GM19023 (cell line): ENCODE measurements at regions not wholly inside any gene's neighbourhood (a gene's known extent, or its start where the extent isn't known, plus 50 kb on each side); places are given as distances from the start of the nearest gene placed in this dataset.

Experiments
- ATAC-seq: cut with Tn5 transposase; IDR thresholded peaks from one replicate; pipeline ENCODE4 v1.9.1; 2021; ENCODE audit warnings: mild to moderate bottlenecking, moderate library complexity; ENCODE audit not compliant: unreplicated experiment

- ATAC-seq: no peak
These were observed 753.2 kb downstream of the TLR4 start for GRCh38 chr9:118457171-118458000.

- no peak for ATAC-seq
These were observed 755.7 kb downstream of the TLR4 start for GRCh38 chr9:118459913-118460312.

DNA sequence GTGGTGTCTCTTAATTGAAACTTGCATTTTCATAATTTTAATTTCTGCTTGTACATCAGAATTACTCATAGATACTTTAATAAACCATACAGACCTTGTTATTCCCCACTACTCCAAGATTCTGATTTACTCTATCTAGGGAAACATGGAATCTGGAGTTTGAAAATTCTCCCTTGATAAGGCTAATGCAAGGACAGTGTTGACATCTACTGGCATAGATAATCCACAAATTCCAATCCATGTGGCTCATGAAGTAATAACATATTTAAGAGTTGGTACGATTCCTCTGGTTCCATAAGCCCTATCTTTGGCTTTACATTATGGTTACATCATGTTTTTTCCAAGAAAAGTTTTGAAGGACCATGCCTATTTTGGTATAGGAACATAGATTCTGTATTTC is 759.2 kb downstream of the TLR4 start:
- ATAC-seq: no peak

DNA sequence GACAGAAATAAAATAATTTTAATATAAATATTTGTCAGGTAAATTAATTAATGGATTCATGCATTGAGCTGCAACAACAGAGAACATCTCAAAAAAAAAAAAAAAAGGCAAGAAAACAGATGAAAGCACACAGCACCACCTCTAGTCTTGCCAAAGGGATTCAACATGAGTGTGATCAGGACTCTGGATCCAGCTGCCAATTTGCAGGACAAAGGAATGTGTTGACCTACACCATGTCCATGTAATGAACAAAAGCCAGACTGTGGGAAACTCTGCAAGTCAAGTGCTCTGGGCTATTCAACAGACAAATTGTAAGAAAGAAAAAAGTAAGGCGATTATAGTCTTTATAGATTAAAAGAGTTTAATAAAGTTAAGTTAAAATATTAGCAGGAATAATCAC is 769.3 kb downstream of the TLR4 start:
- ATAC-seq: no peak

DNA sequence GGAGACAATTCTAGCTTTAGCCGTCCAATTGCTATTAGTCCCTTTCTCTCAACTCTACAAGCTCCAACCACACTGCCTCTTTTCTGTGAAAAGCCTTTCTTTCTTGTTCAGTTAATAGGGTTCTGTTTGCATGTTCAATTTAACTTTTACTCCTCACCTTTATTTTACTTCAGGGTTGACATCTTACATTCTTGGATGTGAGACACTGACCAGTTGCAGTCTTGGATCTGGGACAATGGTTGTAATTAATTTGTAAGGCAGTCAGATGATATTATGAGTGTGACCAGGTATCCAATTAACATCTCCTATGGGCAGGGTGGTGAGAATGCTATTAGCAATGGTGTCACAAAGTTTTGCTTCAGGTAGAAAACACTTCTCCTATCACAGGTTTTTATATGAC is 774.5 kb downstream of the TLR4 start:
- ATAC-seq: no peak

- ATAC-seq: no peak
These were observed 778.1 kb downstream of the TLR4 start for GRCh38 chr9:118482306-118482705.

- ATAC-seq: no peak
These were observed 779.5 kb downstream of the TLR4 start for GRCh38 chr9:118483677-118484076.

- no peak for ATAC-seq
These were observed 799.0 kb downstream of the TLR4 start for GRCh38 chr9:118503236-118503635.

DNA sequence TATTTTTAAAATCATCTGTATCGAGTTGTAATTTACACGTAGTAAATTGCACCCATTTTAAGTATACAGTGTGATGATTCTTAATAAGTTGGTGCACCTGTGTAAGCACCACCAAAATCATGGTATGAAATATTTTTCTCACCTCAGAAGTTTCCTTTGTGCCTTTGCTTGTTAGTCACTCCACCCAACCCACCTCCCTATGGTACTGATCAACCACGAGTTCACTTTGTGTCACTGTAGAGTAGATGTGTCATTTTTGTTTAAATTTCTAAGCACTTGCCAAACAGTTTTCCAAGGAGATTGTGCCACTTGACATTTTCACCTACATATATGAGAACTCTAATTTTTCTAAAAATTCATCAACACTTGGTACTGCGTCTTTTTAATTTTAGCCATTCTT is 806.5 kb downstream of the TLR4 start:
- no peak for ATAC-seq

- no peak for ATAC-seq
These were observed 811.7 kb downstream of the TLR4 start for GRCh38 chr9:118515947-118516346.

- ATAC-seq: no peak
These were observed 817.1 kb downstream of the TLR4 start for GRCh38 chr9:118521261-118521660.

GRCh38 chr9:118522093-118523028 is 818.2 kb downstream of the TLR4 start:
- peak; percentile 89 for ATAC-seq

DNA sequence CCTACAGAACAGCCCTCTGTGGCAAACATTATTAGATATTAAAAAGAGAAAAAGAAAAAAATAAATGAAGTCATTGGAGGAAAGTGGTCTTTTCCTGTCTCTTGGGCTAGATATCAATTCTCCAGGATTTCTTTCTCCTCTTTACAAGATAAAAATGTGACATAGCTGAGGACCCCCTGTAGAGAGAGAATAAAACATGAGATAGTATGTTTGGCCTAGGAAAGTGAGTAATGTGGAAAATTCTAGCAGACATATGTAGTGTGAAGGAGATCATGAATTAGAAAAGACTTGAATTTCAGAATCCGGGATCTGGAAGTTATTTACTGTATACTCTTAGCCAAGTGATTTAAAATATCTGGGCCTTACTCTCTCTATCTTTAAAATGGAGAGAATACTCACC is 823.1 kb downstream of the TLR4 start:
- no peak for ATAC-seq

GRCh38 chr9:118529210-118529609 is 825.0 kb downstream of the TLR4 start:
- peak; percentile 37 for ATAC-seq

- peak; percentile 89 for ATAC-seq
These were observed 825.5 kb downstream of the TLR4 start for GRCh38 chr9:118529624-118530214.

GRCh38 chr9:118532592-118532991 is 828.4 kb downstream of the TLR4 start:
- no peak for ATAC-seq

DNA sequence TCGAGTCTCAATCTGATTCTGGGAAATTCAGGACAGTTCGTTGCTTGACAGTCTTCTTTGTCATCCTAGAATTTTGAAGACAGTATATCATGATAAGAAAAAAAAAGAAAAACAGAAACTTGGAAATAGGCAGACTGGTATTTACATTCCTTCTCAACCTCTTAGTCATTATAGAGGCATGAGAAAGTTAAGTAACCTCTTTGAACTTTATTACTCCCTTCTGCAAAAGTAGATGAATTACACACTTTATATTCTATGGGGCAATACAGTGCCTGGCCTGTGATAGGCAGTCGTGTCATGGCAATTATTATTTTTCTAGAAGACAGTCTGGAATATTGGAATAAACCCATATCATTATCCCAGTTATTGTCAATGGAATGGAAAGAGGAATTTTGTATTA is 828.9 kb downstream of the TLR4 start:
- ATAC-seq: no peak

DNA sequence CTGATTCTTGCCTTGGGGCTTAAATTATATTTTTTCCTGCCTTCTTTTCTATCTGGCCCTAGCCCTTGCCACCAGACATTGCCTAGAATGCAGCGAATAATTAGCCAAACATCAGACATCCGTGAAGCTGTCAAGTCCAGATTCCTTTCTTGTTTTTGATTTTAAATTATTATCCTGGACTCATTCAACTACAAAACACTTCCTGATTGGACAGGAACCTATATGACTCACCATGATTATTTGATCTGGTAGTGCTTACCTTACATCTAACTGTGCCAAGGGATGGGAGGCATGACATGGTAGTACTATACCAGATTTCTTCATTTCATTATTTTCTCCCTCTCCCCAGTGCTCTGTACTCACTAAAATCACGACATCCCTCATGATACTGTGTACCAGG is 829.6 kb downstream of the TLR4 start:
- ATAC-seq: no peak

DNA sequence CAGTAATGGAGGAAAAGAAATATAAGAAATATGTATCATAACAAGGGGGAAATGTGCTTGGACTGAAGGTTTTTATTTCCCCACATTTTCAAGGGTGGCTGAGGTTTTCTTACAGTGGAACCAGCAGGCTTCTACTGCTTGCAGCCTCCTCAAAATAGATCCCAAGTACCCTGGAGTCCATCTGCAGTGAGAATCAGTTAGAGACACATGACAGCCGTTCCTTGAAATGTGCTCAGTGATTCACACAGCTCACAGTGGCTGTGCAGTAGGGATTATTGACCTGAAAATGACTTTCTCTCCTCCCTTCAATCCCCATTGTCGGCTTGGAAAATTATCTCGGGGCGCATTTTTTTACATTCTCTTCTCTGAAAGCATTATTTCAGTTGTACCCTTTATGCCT is 832.0 kb downstream of the TLR4 start:
- no peak for ATAC-seq

- ATAC-seq: no peak
These were observed 830.3 kb downstream of the BRINP1 start for GRCh38 chr9:118538959-118539358.

DNA sequence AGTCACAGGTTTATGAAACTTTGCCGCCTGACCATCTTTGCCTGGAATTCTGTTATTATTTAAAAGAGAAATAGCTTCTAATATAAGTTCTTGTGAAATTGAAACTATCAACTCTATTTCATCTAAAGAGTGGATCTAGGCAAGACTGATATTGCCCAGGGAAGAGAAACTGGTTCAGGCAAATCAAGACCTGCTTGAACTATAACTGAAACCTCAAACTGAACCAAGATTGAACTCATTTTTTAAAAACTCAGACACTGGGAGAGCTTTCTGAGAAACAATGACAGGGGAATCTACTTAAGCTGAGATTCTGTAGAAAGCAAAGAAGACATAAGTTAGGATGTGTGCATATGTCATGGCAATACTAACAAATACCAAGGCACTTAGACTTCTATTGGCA is 815.8 kb downstream of the BRINP1 start:
- no peak for ATAC-seq

DNA sequence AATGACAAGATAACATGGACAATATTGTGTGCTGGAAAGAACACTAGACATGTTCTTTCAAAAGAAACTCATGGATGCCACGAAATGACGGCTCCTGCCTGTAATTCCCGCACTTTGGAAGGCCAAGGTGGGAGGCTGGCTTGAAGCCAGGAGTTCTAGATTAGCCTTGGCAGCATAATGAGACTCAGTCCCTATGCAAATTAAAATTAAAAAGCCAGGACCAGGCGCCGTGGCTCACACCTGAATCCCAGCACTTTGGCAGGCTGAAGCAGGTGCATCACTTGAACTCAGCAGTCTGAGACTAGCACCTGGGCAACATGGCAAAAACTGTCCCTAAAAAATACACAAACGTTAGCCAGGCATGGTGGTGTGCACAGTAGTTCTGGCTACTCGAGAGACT is 814.2 kb downstream of the BRINP1 start:
- ATAC-seq: no peak
